GM13977 (cell line): ENCODE measurements at regions not wholly inside any gene's neighbourhood (a gene's known extent, or its start where the extent isn't known, plus 50 kb on each side); places are given as distances from the start of the nearest gene placed in this dataset.

Experiments used
- DNase-seq: peaks from one replicate; pipeline ENCODE4 v3.0.0; 2012; ENCODE audit warnings: low spot score
- CTCF ChIP-seq: IDR thresholded peaks from 2 replicates; pipeline ENCODE4 v1.5.1; 2012; ENCODE audit warnings: mild to moderate bottlenecking, control low read depth; ENCODE audit not compliant: insufficient read depth; ENCODE audit errors: extremely low read depth, missing control alignments
- in situ Hi-C: fragments of 300-500 bp; cut with MboI; formaldehyde crosslinking; loops from one replicate; pipeline ENCODE4 v1.12.0; 2022; ENCODE audit warnings: low sequenced_read_pairs, low pct_unique_long_range_greater_than_20kb, mixed read lengths, inconsistent platforms; ENCODE audit not compliant: unreplicated experiment

GRCh38 chr10:111158595-111158994 lies 81.8 kb downstream of the ADRA2A start:
- no peak for TF ChIP-seq CTCF

GRCh38 chr10:111161109-111161874 lies 84.5 kb downstream of the ADRA2A start:
- in situ Hi-C loops, result no loop called here
- no peak for DNase-seq

More at GRCh38 chr10:111158595-111158994, 81.8 kb downstream of the ADRA2A start:
- DNase-seq, result no peak
- in situ Hi-C loops, result no loop called here

GRCh38 chr10:111171183-111171582 lies 94.4 kb downstream of the ADRA2A start:
- no peak for TF ChIP-seq CTCF
- DNase-seq, result no peak
- in situ Hi-C loops, result no loop called here

More at GRCh38 chr10:111161109-111161874, 84.5 kb downstream of the ADRA2A start:
- no peak for TF ChIP-seq CTCF

GRCh38 chr10:111175787-111176186 lies 99.0 kb downstream of the ADRA2A start:
- in situ Hi-C loops, result no loop called here
- DNase-seq, result no peak
- TF ChIP-seq CTCF, result no peak

GRCh38 chr10:111177379-111177778 lies 100.5 kb downstream of the ADRA2A start:
- in situ Hi-C loops, result no loop called here
- DNase-seq, result no peak
- TF ChIP-seq CTCF, result no peak

- in situ Hi-C loops, result no loop called here
- TF ChIP-seq CTCF, result no peak
- no peak for DNase-seq
Measured at GRCh38 chr10:111179514-111179913, 102.7 kb downstream of the ADRA2A start.
